ENCODE measurements at regions not wholly inside any gene's neighbourhood (a gene's known extent, or its start where the extent isn't known, plus 50 kb on each side); places are given as distances from the start of the nearest gene placed in this dataset.
"Not testable (repeated sequence)": the region's sequence is repeated elsewhere in the genome, so short reads cannot be mapped to it uniquely, and the experiment has no call there.

GRCh38 chr11:23789938-23790371 is 706.9 kb upstream of the LUZP2 start:
- Mint-ChIP-seq H3K4me3 (no peak overlapping the region), H3K27ac (no peak overlapping the region), H3K27me3 (ENCODE audit: low read depth, poor library complexity) (no peaks in the 10 kb centered on the region)

GRCh38 chr11:23797624-23798419 is 699.0 kb upstream of the LUZP2 start:
- no peak overlapping the region for H3K27ac Mint-ChIP-seq
- no peak for TF ChIP-seq CTCF (IDR thresholded peaks at IDR 0.05)
- H3K9me3 Mint-ChIP-seq = no peaks in the 10 kb centered on the region
- H3K4me3 Mint-ChIP-seq = no peak overlapping the region
- no peaks in the 10 kb centered on the region for H3K4me1 Mint-ChIP-seq
- no peaks in the 10 kb centered on the region for H3K36me3 Mint-ChIP-seq (ENCODE audit: low read depth)
- H3K27me3 Mint-ChIP-seq (ENCODE audit: low read depth, poor library complexity) = no peaks in the 10 kb centered on the region
- DNase-seq = no peak

More at GRCh38 chr11:23789938-23790371, 706.9 kb upstream of the LUZP2 start:
- peaks cover 8% of the 10 kb centered on the region for H3K4me1 Mint-ChIP-seq
- no peaks in the 10 kb centered on the region for H3K9me3 Mint-ChIP-seq
- H3K36me3 Mint-ChIP-seq (ENCODE audit: low read depth) = no peaks in the 10 kb centered on the region
- TF ChIP-seq CTCF (IDR thresholded peaks at IDR 0.05) = no peak
- DNase-seq = no peak

- H3K27me3 Mint-ChIP-seq (ENCODE audit: low read depth, poor library complexity) = not testable (repeated sequence)
Observed at GRCh38 chr11:23834306-23834705, 662.5 kb upstream of the LUZP2 start.

GRCh38 chr11:23836981-23837380 is 659.9 kb upstream of the LUZP2 start:
- no peak for TF ChIP-seq CTCF (IDR thresholded peaks at IDR 0.05)
- Mint-ChIP-seq H3K36me3 (ENCODE audit: low read depth) (no peaks in the 10 kb centered on the region), H3K27ac (no peak overlapping the region), H3K4me1 (no peaks in the 10 kb centered on the region), H3K27me3 (ENCODE audit: low read depth, poor library complexity) (no peaks in the 10 kb centered on the region), H3K4me3 (no peak overlapping the region), H3K9me3 (no peaks in the 10 kb centered on the region)
- DNase-seq = no peak

More at GRCh38 chr11:23834306-23834705, 662.5 kb upstream of the LUZP2 start:
- H3K36me3 Mint-ChIP-seq (ENCODE audit: low read depth); H3K4me1 Mint-ChIP-seq; H3K9me3 Mint-ChIP-seq; H3K4me3 Mint-ChIP-seq; H3K27ac Mint-ChIP-seq; DNase-seq: not testable (repeated sequence)

GRCh38 chr11:23840872-23841271 is 656.0 kb upstream of the LUZP2 start:
- TF ChIP-seq CTCF (IDR thresholded peaks at IDR 0.05) = no peak
- H3K9me3 Mint-ChIP-seq = no peaks in the 10 kb centered on the region
- no peak for DNase-seq
- H3K27ac Mint-ChIP-seq = no peak overlapping the region
- no peaks in the 10 kb centered on the region for H3K36me3 Mint-ChIP-seq (ENCODE audit: low read depth)
- no peaks in the 10 kb centered on the region for H3K27me3 Mint-ChIP-seq (ENCODE audit: low read depth, poor library complexity)
- H3K4me1 Mint-ChIP-seq = no peaks in the 10 kb centered on the region
- no peak overlapping the region for H3K4me3 Mint-ChIP-seq

GRCh38 chr11:23846902-23847422 is 649.9 kb upstream of the LUZP2 start:
- H3K36me3 Mint-ChIP-seq (ENCODE audit: low read depth) = no peaks in the 10 kb centered on the region
- no peaks in the 10 kb centered on the region for H3K4me1 Mint-ChIP-seq
- no peak for DNase-seq
- no peak for TF ChIP-seq CTCF (IDR thresholded peaks at IDR 0.05)
- H3K27ac Mint-ChIP-seq = no peak overlapping the region
- no peak overlapping the region for H3K4me3 Mint-ChIP-seq
- no peaks in the 10 kb centered on the region for H3K27me3 Mint-ChIP-seq (ENCODE audit: low read depth, poor library complexity)
- H3K9me3 Mint-ChIP-seq = no peaks in the 10 kb centered on the region
